DND-41 (cell line): ENCODE measurements at regions not wholly inside any gene's neighbourhood (a gene's known extent, or its start where the extent isn't known, plus 50 kb on each side); places are given as distances from the start of the nearest gene placed in this dataset.

Source experiments
- CTCF ChIP-seq: IDR thresholded peaks from 2 replicates; pipeline ENCODE4 v1.5.1; 2012; ENCODE audit warnings: borderline replicate concordance, low read length, moderate library complexity, mild to moderate bottlenecking; ENCODE audit not compliant: poor library complexity, severe bottlenecking; ENCODE audit errors: extremely low read depth
- EZH2 ChIP-seq: IDR thresholded peaks from 3 replicates; pipeline ENCODE4 v1.6.1; 2012; ENCODE audit warnings: borderline replicate concordance, low read depth, mild to moderate bottlenecking, moderate library complexity, low read length, inconsistent platforms; ENCODE audit not compliant: severe bottlenecking

- TF ChIP-seq CTCF (no peak), EZH2 (no peak)
Observed at GRCh38 chr20:2236256-2236655, 59.5 kb upstream of the TGM3 start.
